ENCODE measurements at regions not wholly inside any gene's neighbourhood (a gene's known extent, or its start where the extent isn't known, plus 50 kb on each side); places are given as distances from the start of the nearest gene placed in this dataset.

GRCh38 chr14:104440297-104440956 lies 139.1 kb upstream of the C14orf180 start:
- no peak overlapping the region for H3K4me3 ChIP-seq (ENCODE audit: low read depth, low read length)
- no peak overlapping the region for H2AFZ ChIP-seq (ENCODE audit: low read length, unreplicated experiment)
- no peaks in the 10 kb centered on the region; the same call in 1 of the 2 replicates for H3K27me3 ChIP-seq (ENCODE audit: insufficient read depth, low read length)

DNA sequence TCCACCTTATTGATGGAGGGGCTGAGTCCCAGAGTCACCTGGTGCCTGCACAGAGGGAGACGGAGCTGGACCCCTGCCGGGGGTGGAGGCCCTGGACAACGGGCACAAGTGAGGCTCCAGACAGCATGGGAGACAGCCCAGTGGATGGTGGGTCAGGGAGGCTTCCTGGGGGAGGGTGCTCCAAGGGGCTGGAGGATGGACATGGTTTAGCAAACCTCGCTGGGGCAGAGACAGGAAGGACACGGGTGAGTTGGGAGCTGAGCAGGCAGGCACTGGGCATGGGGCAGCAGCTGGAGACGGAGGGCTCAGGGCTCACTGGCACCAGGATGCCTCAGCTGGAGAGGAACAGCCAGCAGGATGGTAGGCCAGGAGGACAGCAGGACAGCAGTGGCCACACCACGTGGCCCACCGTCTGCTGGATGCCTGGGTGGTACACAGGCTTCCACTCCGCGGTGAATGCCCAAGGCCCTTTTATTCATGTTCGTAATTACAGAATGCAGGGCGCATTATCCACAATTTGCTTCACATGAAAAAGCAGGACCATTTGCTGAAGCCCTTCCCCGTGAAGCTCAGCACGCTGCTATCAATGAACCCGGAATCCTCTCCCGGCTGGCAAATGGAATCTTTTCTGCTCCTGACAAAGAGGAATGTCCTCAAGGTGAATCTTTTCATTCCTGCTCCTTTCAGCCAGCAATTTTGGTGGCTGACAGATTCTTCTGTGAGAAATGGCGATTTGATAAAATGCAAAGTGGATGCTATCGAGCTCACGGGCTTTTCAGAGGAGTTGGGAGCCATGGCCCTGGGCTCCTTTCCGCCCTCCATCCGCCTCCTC lies 138.1 kb upstream of the C14orf180 start:
- Histone ChIP-seq H3K27me3 (ENCODE audit: insufficient read depth, low read length) (peaks cover 3% of the 10 kb centered on the region; the same call in 1 of the 2 replicates), H3K4me1 (ENCODE audit: control insufficient read depth, insufficient read depth, low read length, unreplicated experiment) (no peaks in the 10 kb centered on the region), H3K36me3 (ENCODE audit: insufficient read depth, low read length) (no peaks in the 10 kb centered on the region), H3K27ac (ENCODE audit: low read depth, low read length) (no peak overlapping the region), H3K4me3 (ENCODE audit: low read depth, low read length) (no peak overlapping the region), H3K79me2 (ENCODE audit: control insufficient read depth, insufficient read depth, low read length, unreplicated experiment) (no peaks in the 10 kb centered on the region), H2AFZ (ENCODE audit: low read length, unreplicated experiment) (no peak overlapping the region)

More at GRCh38 chr14:104440297-104440956, 139.1 kb upstream of the C14orf180 start:
- Histone ChIP-seq H3K79me2 (ENCODE audit: control insufficient read depth, insufficient read depth, low read length, unreplicated experiment) (no peaks in the 10 kb centered on the region), H3K27ac (ENCODE audit: low read depth, low read length) (no peak overlapping the region), H3K36me3 (ENCODE audit: insufficient read depth, low read length) (no peaks in the 10 kb centered on the region), H3K4me1 (ENCODE audit: control insufficient read depth, insufficient read depth, low read length, unreplicated experiment) (no peaks in the 10 kb centered on the region)

- Histone ChIP-seq H3K27me3 (ENCODE audit: insufficient read depth, low read length) (peaks cover 7% of the 10 kb centered on the region; the same call in 1 of the 2 replicates), H3K4me3 (ENCODE audit: low read depth, low read length) (no peak overlapping the region), H3K4me1 (ENCODE audit: control insufficient read depth, insufficient read depth, low read length, unreplicated experiment) (no peaks in the 10 kb centered on the region), H3K27ac (ENCODE audit: low read depth, low read length) (no peak overlapping the region), H3K36me3 (ENCODE audit: insufficient read depth, low read length) (no peaks in the 10 kb centered on the region), H2AFZ (ENCODE audit: low read length, unreplicated experiment) (no peak overlapping the region), H3K79me2 (ENCODE audit: control insufficient read depth, insufficient read depth, low read length, unreplicated experiment) (no peaks in the 10 kb centered on the region)
Measured at GRCh38 chr14:104442107-104442551, 137.4 kb upstream of the C14orf180 start.

DNA sequence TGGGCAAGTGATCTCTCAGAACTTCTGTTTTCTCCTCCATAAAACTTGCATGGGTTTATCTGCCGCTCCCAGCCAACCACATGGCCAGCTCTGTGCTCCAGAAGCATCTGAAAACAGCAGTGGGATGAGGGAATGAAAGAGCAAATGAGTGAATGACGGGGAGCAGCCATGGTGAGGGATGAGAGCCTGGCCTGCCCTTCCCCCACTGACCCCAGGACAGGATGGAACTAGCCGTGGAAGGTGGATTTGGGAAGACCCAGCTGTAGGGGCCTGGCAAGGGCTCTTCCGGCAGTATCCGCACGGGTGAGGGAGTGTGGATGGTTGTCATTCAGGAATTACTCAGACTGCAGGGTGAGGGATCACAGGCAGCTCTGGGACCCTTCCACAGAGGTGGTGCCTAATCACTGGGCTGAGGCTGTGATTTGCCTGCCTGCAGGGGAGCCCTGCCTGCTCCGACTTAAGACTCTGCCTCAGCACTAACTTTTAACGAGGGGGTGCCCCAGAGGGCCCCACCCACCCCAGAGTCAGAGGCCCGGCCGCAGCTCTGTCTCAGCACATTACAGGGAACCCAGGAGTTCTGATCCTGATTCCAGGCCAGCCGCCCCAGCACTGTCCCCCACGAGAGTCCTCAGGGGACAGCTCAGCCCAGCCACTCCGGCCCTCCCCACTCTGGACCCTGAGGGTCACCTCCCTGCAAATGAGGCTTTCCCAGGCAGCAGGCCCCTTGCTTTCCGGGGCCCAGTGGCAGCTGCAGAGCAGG lies 136.8 kb upstream of the C14orf180 start:
- no peak overlapping the region for H3K4me3 ChIP-seq (ENCODE audit: low read depth, low read length)
- no peaks in the 10 kb centered on the region for H3K4me1 ChIP-seq (ENCODE audit: control insufficient read depth, insufficient read depth, low read length, unreplicated experiment)
- H3K79me2 ChIP-seq (ENCODE audit: control insufficient read depth, insufficient read depth, low read length, unreplicated experiment) = no peaks in the 10 kb centered on the region
- no peak overlapping the region for H2AFZ ChIP-seq (ENCODE audit: low read length, unreplicated experiment)
- no peaks in the 10 kb centered on the region for H3K36me3 ChIP-seq (ENCODE audit: insufficient read depth, low read length)
- peaks cover 11% of the 10 kb centered on the region; the same call in 1 of the 2 replicates for H3K27me3 ChIP-seq (ENCODE audit: insufficient read depth, low read length)
- no peak overlapping the region for H3K27ac ChIP-seq (ENCODE audit: low read depth, low read length)

GRCh38 chr14:104443391-104444158 lies 136.0 kb upstream of the C14orf180 start:
- Histone ChIP-seq H3K36me3 (ENCODE audit: insufficient read depth, low read length) (no peaks in the 10 kb centered on the region), H3K4me3 (ENCODE audit: low read depth, low read length) (no peak overlapping the region), H3K27ac (ENCODE audit: low read depth, low read length) (no peak overlapping the region), H3K79me2 (ENCODE audit: control insufficient read depth, insufficient read depth, low read length, unreplicated experiment) (no peaks in the 10 kb centered on the region), H2AFZ (ENCODE audit: low read length, unreplicated experiment) (no peak overlapping the region), H3K4me1 (ENCODE audit: control insufficient read depth, insufficient read depth, low read length, unreplicated experiment) (no peaks in the 10 kb centered on the region), H3K27me3 (ENCODE audit: insufficient read depth, low read length) (peaks cover 11% of the 10 kb centered on the region; the same call in 1 of the 2 replicates)

GRCh38 chr14:104444159-104445030 lies 135.2 kb upstream of the C14orf180 start:
- Histone ChIP-seq H3K27ac (ENCODE audit: low read depth, low read length) (no peak overlapping the region), H3K27me3 (ENCODE audit: insufficient read depth, low read length) (peaks cover 16% of the 10 kb centered on the region), H3K79me2 (ENCODE audit: control insufficient read depth, insufficient read depth, low read length, unreplicated experiment) (no peaks in the 10 kb centered on the region), H3K36me3 (ENCODE audit: insufficient read depth, low read length) (no peaks in the 10 kb centered on the region), H2AFZ (ENCODE audit: low read length, unreplicated experiment) (no peak overlapping the region), H3K4me1 (ENCODE audit: control insufficient read depth, insufficient read depth, low read length, unreplicated experiment) (no peaks in the 10 kb centered on the region), H3K4me3 (ENCODE audit: low read depth, low read length) (no peak overlapping the region)

DNA sequence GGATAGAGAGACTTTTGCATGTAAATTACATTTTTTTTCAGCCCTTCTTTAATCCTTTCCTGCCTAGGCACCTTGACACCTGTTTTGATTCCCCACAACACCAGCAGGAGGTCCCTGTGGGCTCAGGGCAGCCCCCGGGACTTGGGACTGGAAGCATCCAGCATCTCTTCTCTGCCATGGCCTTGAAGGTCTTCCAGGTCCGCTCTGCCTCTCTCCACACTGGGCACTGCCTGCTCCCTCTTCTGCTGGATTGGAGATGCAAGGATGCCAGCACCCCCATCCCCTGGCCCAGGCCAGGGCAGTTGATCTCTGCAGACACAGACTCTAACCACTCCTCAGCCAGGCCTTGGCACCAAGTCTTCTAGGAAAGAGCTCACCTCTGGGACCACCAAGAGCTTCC lies 134.5 kb upstream of the C14orf180 start:
- peaks cover 21% of the 10 kb centered on the region for H3K27me3 ChIP-seq (ENCODE audit: insufficient read depth, low read length)
- H3K79me2 ChIP-seq (ENCODE audit: control insufficient read depth, insufficient read depth, low read length, unreplicated experiment) = no peaks in the 10 kb centered on the region
- no peak overlapping the region for H2AFZ ChIP-seq (ENCODE audit: low read length, unreplicated experiment)
- no peaks in the 10 kb centered on the region for H3K36me3 ChIP-seq (ENCODE audit: insufficient read depth, low read length)
- no peak overlapping the region for H3K27ac ChIP-seq (ENCODE audit: low read depth, low read length)
- no peak overlapping the region for H3K4me3 ChIP-seq (ENCODE audit: low read depth, low read length)
- H3K4me1 ChIP-seq (ENCODE audit: control insufficient read depth, insufficient read depth, low read length, unreplicated experiment) = no peaks in the 10 kb centered on the region

DNA sequence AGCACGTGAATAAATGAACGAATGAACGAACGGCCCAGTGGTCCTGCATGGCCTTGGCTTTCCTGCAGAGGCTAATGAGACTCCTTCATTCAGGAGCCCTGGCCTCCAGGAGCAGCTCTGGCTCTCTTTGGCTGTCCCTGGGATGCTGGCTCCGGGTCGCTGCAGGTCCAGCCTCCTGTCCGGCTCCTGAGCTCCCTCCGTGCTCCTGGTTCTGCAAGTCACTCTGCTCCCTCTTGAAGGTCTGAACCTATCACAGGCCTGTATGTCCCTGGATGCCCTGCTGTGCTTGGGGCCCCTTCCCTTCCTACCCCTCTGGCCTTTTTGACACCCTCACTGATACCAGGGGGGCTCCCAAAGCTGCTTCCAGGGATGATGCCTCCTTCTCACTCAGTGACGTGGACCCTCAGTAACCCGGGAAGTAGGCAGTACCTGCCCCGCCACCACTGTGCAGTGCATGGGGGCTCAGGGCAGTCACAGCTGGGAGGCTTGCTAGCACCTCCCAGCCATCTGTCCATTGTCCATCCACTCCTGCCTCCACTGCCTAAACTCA lies 133.7 kb upstream of the C14orf180 start:
- H3K36me3 ChIP-seq (ENCODE audit: insufficient read depth, low read length) = no peaks in the 10 kb centered on the region
- H3K79me2 ChIP-seq (ENCODE audit: control insufficient read depth, insufficient read depth, low read length, unreplicated experiment) = no peaks in the 10 kb centered on the region
- no peak overlapping the region for H3K4me3 ChIP-seq (ENCODE audit: low read depth, low read length)
- H3K27ac ChIP-seq (ENCODE audit: low read depth, low read length) = no peak overlapping the region
- peaks cover 27% of the 10 kb centered on the region for H3K27me3 ChIP-seq (ENCODE audit: insufficient read depth, low read length)
- no peaks in the 10 kb centered on the region for H3K4me1 ChIP-seq (ENCODE audit: control insufficient read depth, insufficient read depth, low read length, unreplicated experiment)
- no peak overlapping the region for H2AFZ ChIP-seq (ENCODE audit: low read length, unreplicated experiment)

DNA sequence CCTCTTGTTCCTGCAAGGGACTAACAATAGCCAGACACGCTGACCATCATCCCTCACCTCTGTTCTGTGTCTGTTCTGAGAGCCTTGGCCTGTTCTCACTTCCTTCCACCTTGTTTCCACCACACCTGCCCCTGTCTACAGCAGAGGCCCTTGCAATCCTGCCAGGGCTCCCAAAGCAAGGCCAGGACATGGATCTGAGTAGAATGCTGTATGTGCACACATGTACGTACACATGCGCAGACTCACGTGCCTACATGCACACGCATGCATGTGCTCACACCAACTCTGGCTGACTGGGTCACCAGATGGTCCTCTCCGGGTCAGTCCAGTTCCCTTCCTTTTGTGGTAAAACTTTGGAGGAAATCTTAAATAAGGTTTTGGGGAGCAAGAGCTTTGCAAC lies 133.0 kb upstream of the C14orf180 start:
- no peak overlapping the region for H3K27ac ChIP-seq (ENCODE audit: low read depth, low read length)
- no peaks in the 10 kb centered on the region for H3K4me1 ChIP-seq (ENCODE audit: control insufficient read depth, insufficient read depth, low read length, unreplicated experiment)
- peaks cover 27% of the 10 kb centered on the region for H3K27me3 ChIP-seq (ENCODE audit: insufficient read depth, low read length)
- no peaks in the 10 kb centered on the region for H3K36me3 ChIP-seq (ENCODE audit: insufficient read depth, low read length)
- H3K4me3 ChIP-seq (ENCODE audit: low read depth, low read length) = no peak overlapping the region
- H2AFZ ChIP-seq (ENCODE audit: low read length, unreplicated experiment) = no peak overlapping the region
- H3K79me2 ChIP-seq (ENCODE audit: control insufficient read depth, insufficient read depth, low read length, unreplicated experiment) = no peaks in the 10 kb centered on the region

Measured in ACC112 (cell line).